ENCODE measurements at regions not wholly inside any gene's neighbourhood (a gene's known extent, or its start where the extent isn't known, plus 50 kb on each side); places are given as distances from the start of the nearest gene placed in this dataset.

DNA sequence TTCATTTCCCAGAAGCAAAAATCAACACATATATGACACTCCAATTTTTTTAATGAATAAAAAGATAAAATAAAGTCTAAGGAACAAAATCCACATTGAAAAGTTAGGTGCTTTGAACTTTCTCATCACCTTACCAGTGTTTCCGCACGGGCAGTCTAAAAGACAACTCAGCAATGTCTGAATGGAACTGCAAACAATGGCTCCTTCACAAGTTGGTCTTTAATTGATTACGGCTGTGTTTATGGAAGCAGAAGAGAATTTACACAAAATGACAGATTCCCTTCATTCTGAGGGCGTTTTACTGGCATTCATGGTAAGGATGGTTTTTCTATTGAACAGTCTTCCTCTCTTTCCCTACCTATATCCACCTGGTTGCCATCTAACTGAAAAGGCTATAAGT lies 65.0 kb upstream of the RNPC3 start:
- no peak for TF ChIP-seq POLR2A (IDR thresholded peaks at IDR 0.05; ENCODE audit: low read depth, low read length)
- TF ChIP-seq, protein P1, sequence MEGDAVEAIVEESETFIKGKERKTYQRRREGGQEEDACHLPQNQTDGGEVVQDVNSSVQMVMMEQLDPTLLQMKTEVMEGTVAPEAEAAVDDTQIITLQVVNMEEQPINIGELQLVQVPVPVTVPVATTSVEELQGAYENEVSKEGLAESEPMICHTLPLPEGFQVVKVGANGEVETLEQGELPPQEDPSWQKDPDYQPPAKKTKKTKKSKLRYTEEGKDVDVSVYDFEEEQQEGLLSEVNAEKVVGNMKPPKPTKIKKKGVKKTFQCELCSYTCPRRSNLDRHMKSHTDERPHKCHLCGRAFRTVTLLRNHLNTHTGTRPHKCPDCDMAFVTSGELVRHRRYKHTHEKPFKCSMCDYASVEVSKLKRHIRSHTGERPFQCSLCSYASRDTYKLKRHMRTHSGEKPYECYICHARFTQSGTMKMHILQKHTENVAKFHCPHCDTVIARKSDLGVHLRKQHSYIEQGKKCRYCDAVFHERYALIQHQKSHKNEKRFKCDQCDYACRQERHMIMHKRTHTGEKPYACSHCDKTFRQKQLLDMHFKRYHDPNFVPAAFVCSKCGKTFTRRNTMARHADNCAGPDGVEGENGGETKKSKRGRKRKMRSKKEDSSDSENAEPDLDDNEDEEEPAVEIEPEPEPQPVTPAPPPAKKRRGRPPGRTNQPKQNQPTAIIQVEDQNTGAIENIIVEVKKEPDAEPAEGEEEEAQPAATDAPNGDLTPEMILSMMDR (IDR thresholded peaks at IDR 0.05 in 2 of 3, conservative IDR thresholded peaks at IDR 0.05 in 1 of 3; ENCODE audit: control insufficient read depth in 2 of 3, extremely low read depth in 1 of 3, insufficient read depth in 1 of 3, low read depth in 3 of 3, low read length in 3 of 3), result no peak
- TF ChIP-seq MXI1 (IDR thresholded peaks at IDR 0.05; ENCODE audit: low read depth, low read length), result no peak
